ENCODE measurements at regions not wholly inside any gene's neighbourhood (a gene's known extent, or its start where the extent isn't known, plus 50 kb on each side); places are given as distances from the start of the nearest gene placed in this dataset.

- H3K27ac ChIP-seq = no peak overlapping the region
- no peak overlapping the region for H3K4me3 ChIP-seq (ENCODE audit: low read depth, low read length)
- DNase-seq = no peak
- no peaks in the 10 kb centered on the region for H3K36me3 ChIP-seq
- H3K27me3 ChIP-seq (ENCODE audit: insufficient read depth, low read depth, severe bottlenecking) = no peaks in the 10 kb centered on the region
- no peaks in the 10 kb centered on the region for H3K9me3 ChIP-seq (ENCODE audit: severe bottlenecking)
- TF ChIP-seq CTCF (IDR thresholded peaks at IDR 0.05; ENCODE audit: low read depth, low read length) = no peak
Observed at GRCh38 chr3:154664714-154665113, 234.7 kb upstream of the GPR149 start.

- Histone ChIP-seq H3K36me3 (no peaks in the 10 kb centered on the region), H3K9me3 (ENCODE audit: severe bottlenecking) (no peaks in the 10 kb centered on the region), H3K27ac (no peak overlapping the region), H3K27me3 (ENCODE audit: insufficient read depth, low read depth, severe bottlenecking) (no peaks in the 10 kb centered on the region), H3K4me3 (ENCODE audit: low read depth, low read length) (no peak overlapping the region)
- no peak for TF ChIP-seq CTCF (IDR thresholded peaks at IDR 0.05; ENCODE audit: low read depth, low read length)
- no peak for DNase-seq
Observed at GRCh38 chr3:154662851-154663250, 232.9 kb upstream of the GPR149 start.

GRCh38 chr3:154660811-154661210, 230.8 kb upstream of the GPR149 start:
- TF ChIP-seq CTCF (IDR thresholded peaks at IDR 0.05; ENCODE audit: low read depth, low read length) = no peak
- Histone ChIP-seq H3K27me3 (ENCODE audit: insufficient read depth, low read depth, severe bottlenecking) (no peaks in the 10 kb centered on the region), H3K9me3 (ENCODE audit: severe bottlenecking) (no peaks in the 10 kb centered on the region), H3K4me3 (ENCODE audit: low read depth, low read length) (no peak overlapping the region), H3K36me3 (no peaks in the 10 kb centered on the region), H3K27ac (no peak overlapping the region)
- DNase-seq = no peak

GRCh38 chr3:154658000-154658399, 228.0 kb upstream of the GPR149 start:
- Histone ChIP-seq H3K9me3 (ENCODE audit: severe bottlenecking) (no peaks in the 10 kb centered on the region), H3K36me3 (no peaks in the 10 kb centered on the region), H3K27ac (no peak overlapping the region), H3K27me3 (ENCODE audit: insufficient read depth, low read depth, severe bottlenecking) (no peaks in the 10 kb centered on the region), H3K4me3 (ENCODE audit: low read depth, low read length) (no peak overlapping the region)
- DNase-seq = no peak
- no peak for TF ChIP-seq CTCF (IDR thresholded peaks at IDR 0.05; ENCODE audit: low read depth, low read length)

- Histone ChIP-seq H3K9me3 (ENCODE audit: severe bottlenecking) (no peaks in the 10 kb centered on the region), H3K27me3 (ENCODE audit: insufficient read depth, low read depth, severe bottlenecking) (no peaks in the 10 kb centered on the region), H3K27ac (no peak overlapping the region), H3K36me3 (no peaks in the 10 kb centered on the region), H3K4me3 (ENCODE audit: low read depth, low read length) (no peak overlapping the region)
- no peak for TF ChIP-seq CTCF (IDR thresholded peaks at IDR 0.05; ENCODE audit: low read depth, low read length)
- no peak for DNase-seq
Observed at GRCh38 chr3:154657218-154657617, 227.2 kb upstream of the GPR149 start.

GRCh38 chr3:154656486-154656885, 226.5 kb upstream of the GPR149 start:
- H3K4me3 ChIP-seq (ENCODE audit: low read depth, low read length) = no peak overlapping the region
- no peaks in the 10 kb centered on the region for H3K36me3 ChIP-seq
- no peaks in the 10 kb centered on the region for H3K27me3 ChIP-seq (ENCODE audit: insufficient read depth, low read depth, severe bottlenecking)
- H3K27ac ChIP-seq = no peak overlapping the region
- DNase-seq = no peak
- no peak for TF ChIP-seq CTCF (IDR thresholded peaks at IDR 0.05; ENCODE audit: low read depth, low read length)
- H3K9me3 ChIP-seq (ENCODE audit: severe bottlenecking) = no peaks in the 10 kb centered on the region
